H1 (cell line): ENCODE measurements at regions not wholly inside any gene's neighbourhood (a gene's known extent, or its start where the extent isn't known, plus 50 kb on each side); places are given as distances from the start of the nearest gene placed in this dataset.

ENCODE experiments used
- ASH2L ChIP-seq: fragments of 200-600, 300-600 bp; sonication (generic); IDR thresholded peaks from one replicate; pipeline ENCODE4 v1.7.1; 2017; ENCODE audit warnings: low read length
- EP300 ChIP-seq, 2 experiments: IDR thresholded peaks; 1 replicate in 1 of 2; 2 replicates in 1 of 2; pipeline ENCODE4 v1.6.1; 2011 to 2012; ENCODE audit warnings: low read depth in 2 of 2, low read length in 2 of 2, mild to moderate bottlenecking in 2 of 2, borderline replicate concordance in 1 of 2, inconsistent platforms in 1 of 2, moderate library complexity in 1 of 2
- EZH2 ChIP-seq: fragments of 200-600 bp; sonication (generic); IDR thresholded peaks from 2 replicates; pipeline ENCODE4 v1.7.1; 2012; ENCODE audit warnings: low read depth, mild to moderate bottlenecking, moderate library complexity, low read length, inconsistent platforms; ENCODE audit not compliant: severe bottlenecking
- MAFK ChIP-seq: IDR thresholded peaks from 2 replicates; pipeline ENCODE4 v1.6.1; 2012; ENCODE audit warnings: low read depth, mild to moderate bottlenecking, improper control_type of control experiment, low read length
- NRF1 ChIP-seq: IDR thresholded peaks from 2 replicates; pipeline ENCODE4 v1.6.1; 2011; ENCODE audit warnings: mild to moderate bottlenecking, low read depth, low read length, improper control_type of control experiment

GRCh38 chr5:3694819-3695218 lies 99.2 kb downstream of the IRX1 start (continued):
- TF ChIP-seq EP300 (IDR thresholded peaks at IDR 0.05; ENCODE audit: borderline replicate concordance in 1 of 2, low read depth in 2 of 2, low read length in 2 of 2) (no peak), EZH2 (no peak), ASH2L (no peak), MAFK (no peak), NRF1 (no peak)
